ENCODE measurements at regions not wholly inside any gene's neighbourhood (a gene's known extent, or its start where the extent isn't known, plus 50 kb on each side); places are given as distances from the start of the nearest gene placed in this dataset.

DNA sequence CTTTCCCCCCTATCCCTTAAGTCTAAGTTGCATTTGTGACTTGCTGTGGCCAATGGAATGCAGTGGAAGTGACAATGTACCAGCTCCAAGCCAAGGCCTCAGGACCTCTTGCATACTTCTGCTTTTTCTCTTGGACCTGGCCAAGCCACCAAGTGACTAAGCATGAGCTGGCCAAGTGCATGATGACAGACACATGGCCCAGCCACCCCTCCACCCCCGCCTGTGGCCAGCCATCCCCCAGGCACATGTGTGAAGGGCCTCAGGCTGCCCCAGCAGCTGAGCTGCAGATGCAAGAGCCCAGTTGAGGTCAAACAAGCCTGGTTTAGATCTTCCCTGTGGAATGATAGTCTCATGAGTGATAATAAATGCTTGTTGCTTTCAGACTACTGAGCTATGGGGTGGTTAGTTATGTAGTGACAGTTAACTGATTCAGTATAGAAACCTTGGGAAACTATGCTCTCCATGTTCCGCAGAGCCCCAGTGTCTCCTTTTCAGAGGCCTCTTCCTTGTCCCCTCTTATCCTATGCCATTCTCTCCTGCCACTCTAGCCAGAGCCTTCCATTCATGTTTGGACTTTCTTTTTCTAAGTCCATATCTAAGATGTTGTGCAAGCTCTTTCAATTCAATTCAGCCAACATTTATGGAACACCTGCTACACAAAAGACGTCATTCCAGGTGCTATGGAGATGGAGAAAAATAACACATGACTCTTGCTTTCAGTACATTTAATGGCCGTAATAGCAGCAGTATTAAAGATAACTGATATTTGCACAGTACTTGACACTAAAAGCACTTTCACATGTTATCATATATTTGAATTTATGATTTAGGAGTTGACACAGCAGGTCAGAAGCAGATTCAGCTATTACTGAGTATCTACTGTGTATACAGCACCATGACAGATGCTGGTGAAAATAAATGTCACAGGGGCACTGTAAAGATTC lies 55.5 kb upstream of the LOXL4 start:
- TF ChIP-seq, protein P1, sequence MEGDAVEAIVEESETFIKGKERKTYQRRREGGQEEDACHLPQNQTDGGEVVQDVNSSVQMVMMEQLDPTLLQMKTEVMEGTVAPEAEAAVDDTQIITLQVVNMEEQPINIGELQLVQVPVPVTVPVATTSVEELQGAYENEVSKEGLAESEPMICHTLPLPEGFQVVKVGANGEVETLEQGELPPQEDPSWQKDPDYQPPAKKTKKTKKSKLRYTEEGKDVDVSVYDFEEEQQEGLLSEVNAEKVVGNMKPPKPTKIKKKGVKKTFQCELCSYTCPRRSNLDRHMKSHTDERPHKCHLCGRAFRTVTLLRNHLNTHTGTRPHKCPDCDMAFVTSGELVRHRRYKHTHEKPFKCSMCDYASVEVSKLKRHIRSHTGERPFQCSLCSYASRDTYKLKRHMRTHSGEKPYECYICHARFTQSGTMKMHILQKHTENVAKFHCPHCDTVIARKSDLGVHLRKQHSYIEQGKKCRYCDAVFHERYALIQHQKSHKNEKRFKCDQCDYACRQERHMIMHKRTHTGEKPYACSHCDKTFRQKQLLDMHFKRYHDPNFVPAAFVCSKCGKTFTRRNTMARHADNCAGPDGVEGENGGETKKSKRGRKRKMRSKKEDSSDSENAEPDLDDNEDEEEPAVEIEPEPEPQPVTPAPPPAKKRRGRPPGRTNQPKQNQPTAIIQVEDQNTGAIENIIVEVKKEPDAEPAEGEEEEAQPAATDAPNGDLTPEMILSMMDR (IDR thresholded peaks at IDR 0.05; ENCODE audit: borderline replicate concordance, extremely low read depth, low read length, poor library complexity, severe bottlenecking), result no peak
- no peak overlapping the region for H2AFZ ChIP-seq (ENCODE audit: low read depth, low read length)
- H3K4me3 ChIP-seq (ENCODE audit: low read depth in 1 of 2, low read length in 2 of 2), result no peak overlapping the region
- H3K27ac ChIP-seq (ENCODE audit: low read length), result no peak overlapping the region
- no peak overlapping the region for H3K4me2 ChIP-seq (ENCODE audit: insufficient read depth, low read length)
- no peaks in the 10 kb centered on the region for H3K9me3 ChIP-seq (ENCODE audit: insufficient read depth, low read length, severe bottlenecking)
- H3K9ac ChIP-seq (ENCODE audit: low read depth, low read length), result no peak overlapping the region
- H3K27me3 ChIP-seq (ENCODE audit: insufficient read depth, low read length, poor library complexity), result peaks cover 4% of the 10 kb centered on the region
- no peaks in the 10 kb centered on the region for H3K36me3 ChIP-seq (ENCODE audit: insufficient read depth, low read length)
- ATAC-seq (ENCODE audit: insufficient read depth, low read depth) (no peak), DNase-seq (no peak)
- H4K20me1 ChIP-seq (ENCODE audit: insufficient read depth, low read length), result no peaks in the 10 kb centered on the region
- no peaks in the 10 kb centered on the region for H3K79me2 ChIP-seq (ENCODE audit: insufficient read depth, low read length)
- peaks cover 13% of the 10 kb centered on the region for H3K4me1 ChIP-seq (ENCODE audit: insufficient read depth, low read length)

DNA sequence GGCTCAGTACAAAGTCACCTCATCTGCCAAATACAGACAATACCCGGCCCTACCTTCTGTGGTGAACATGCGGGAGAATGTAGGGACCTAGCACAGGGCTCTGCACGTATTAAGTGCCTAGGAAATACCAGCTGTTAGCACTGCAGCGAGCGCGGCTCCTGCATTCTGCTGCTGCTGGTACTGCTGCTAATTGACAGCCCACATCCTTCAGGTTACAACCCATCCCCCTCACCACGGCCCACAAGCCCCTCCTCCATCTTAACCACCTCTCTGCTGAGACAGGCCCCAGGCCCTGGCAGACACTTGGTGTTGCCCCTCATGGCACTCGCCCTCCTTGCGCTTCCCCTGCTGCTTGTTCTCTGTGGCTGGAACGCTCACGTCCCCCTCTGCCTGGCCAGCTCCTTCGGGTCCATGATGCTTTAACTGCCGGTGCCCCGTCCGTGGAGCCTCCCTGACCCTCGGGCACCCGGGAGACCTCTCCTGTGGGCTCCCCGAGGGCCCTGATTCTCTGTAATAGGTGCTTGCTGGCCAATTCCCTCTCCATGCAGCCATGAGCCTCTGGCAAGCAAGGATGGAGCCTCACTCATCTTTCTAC lies 53.3 kb upstream of the LOXL4 start:
- Histone ChIP-seq H3K27ac (ENCODE audit: low read length) (no peak overlapping the region), H2AFZ (ENCODE audit: low read depth, low read length) (no peak overlapping the region), H3K9ac (ENCODE audit: low read depth, low read length) (no peak overlapping the region), H3K4me2 (ENCODE audit: insufficient read depth, low read length) (no peak overlapping the region), H3K79me2 (ENCODE audit: insufficient read depth, low read length) (no peaks in the 10 kb centered on the region), H3K4me1 (ENCODE audit: insufficient read depth, low read length) (peaks cover 13% of the 10 kb centered on the region), H3K9me3 (ENCODE audit: insufficient read depth, low read length, severe bottlenecking) (no peaks in the 10 kb centered on the region), H3K36me3 (ENCODE audit: insufficient read depth, low read length) (no peaks in the 10 kb centered on the region), H4K20me1 (ENCODE audit: insufficient read depth, low read length) (no peaks in the 10 kb centered on the region), H3K27me3 (ENCODE audit: insufficient read depth, low read length, poor library complexity) (peaks cover 5% of the 10 kb centered on the region), H3K4me3 (ENCODE audit: low read depth in 1 of 2, low read length in 2 of 2) (no peak overlapping the region)
- ATAC-seq (ENCODE audit: insufficient read depth, low read depth), result peak; percentile 91
- DNase-seq, result peak; percentile 61
- TF ChIP-seq, protein P1 (IDR thresholded peaks at IDR 0.05; ENCODE audit: borderline replicate concordance, extremely low read depth, low read length, poor library complexity, severe bottlenecking), result no peak
- no peak for TF ChIP-seq EZH2 (IDR thresholded peaks at IDR 0.05; ENCODE audit: borderline replicate concordance, low read depth, low read length, severe bottlenecking)

DNA sequence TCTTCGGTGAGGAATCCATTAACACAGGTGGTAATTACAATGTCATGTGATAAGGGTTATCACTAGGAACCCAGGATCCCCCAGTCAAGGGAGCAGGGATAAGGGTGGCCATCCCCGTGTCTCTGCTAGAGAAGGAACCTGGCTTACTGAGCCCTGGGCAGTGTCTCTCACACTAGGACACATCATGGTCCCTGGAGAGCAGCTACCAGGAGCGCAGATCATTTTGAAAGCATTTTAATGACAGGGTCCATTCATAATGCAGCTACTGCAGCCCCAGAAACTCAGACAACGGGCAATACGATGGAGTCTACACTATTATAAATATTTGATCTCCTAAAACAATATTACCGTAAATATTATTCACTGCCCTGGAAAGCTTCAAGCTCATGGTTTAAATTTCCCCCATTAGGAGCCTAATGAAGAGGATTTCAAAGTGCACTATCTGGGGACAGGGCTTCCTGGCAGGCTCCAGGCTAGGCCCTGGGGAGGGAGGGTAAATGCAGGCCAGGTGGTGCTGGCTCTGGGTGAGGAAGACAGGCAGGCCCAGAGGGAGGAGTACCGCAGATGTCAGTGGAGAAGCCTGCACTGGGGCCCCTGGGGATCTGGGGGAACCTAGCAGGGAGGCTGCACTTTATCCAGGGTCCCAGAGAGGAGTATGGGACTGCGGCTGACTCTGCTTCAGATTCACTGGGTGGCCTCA lies 52.6 kb upstream of the LOXL4 start:
- H3K9ac ChIP-seq (ENCODE audit: low read depth, low read length), result no peak overlapping the region
- TF ChIP-seq EZH2 (IDR thresholded peaks at IDR 0.05; ENCODE audit: borderline replicate concordance, low read depth, low read length, severe bottlenecking), result no peak
- TF ChIP-seq, protein P1 (IDR thresholded peaks at IDR 0.05; ENCODE audit: borderline replicate concordance, extremely low read depth, low read length, poor library complexity, severe bottlenecking), result no peak
- no peak for DNase-seq

More for the DNA sequence above, 52.6 kb upstream of the LOXL4 start:
- Histone ChIP-seq H3K27ac (ENCODE audit: low read length) (no peak overlapping the region), H3K9me3 (ENCODE audit: insufficient read depth, low read length, severe bottlenecking) (no peaks in the 10 kb centered on the region), H3K4me1 (ENCODE audit: insufficient read depth, low read length) (peaks cover 13% of the 10 kb centered on the region), H3K36me3 (ENCODE audit: insufficient read depth, low read length) (no peaks in the 10 kb centered on the region), H3K4me2 (ENCODE audit: insufficient read depth, low read length) (no peak overlapping the region), H3K4me3 (ENCODE audit: low read depth in 1 of 2, low read length in 2 of 2) (no peak overlapping the region), H2AFZ (ENCODE audit: low read depth, low read length) (no peak overlapping the region), H4K20me1 (ENCODE audit: insufficient read depth, low read length) (no peaks in the 10 kb centered on the region), H3K79me2 (ENCODE audit: insufficient read depth, low read length) (no peaks in the 10 kb centered on the region), H3K27me3 (ENCODE audit: insufficient read depth, low read length, poor library complexity) (peaks cover 8% of the 10 kb centered on the region)
- ATAC-seq (ENCODE audit: insufficient read depth, low read depth), result no peak; the same call in 1 of the 3 replicates
